Heart left ventricle (tissue), 13 donors: ENCODE measurements at regions not wholly inside any gene's neighbourhood (a gene's known extent, or its start where the extent isn't known, plus 50 kb on each side); places are given as distances from the start of the nearest gene placed in this dataset.

ENCODE experiments used
- CTCF ChIP-seq, 12 donors: fragments of 200-600 bp; sonication (generic) in 4 of 12; IDR thresholded peaks; one replicate each; pipeline versions ENCODE4 v1.5.0 to v1.8.0; 2018 to 2022; ENCODE audit warnings: antibody characterized with exemption in 12 of 12, mild to moderate bottlenecking in 5 of 12
- POLR2A ChIP-seq, 2 donors: fragments of 450-650 bp; IDR thresholded peaks; one replicate each; pipeline ENCODE4 v1.6.1; 2017; ENCODE audit warnings: antibody characterized with exemption in 2 of 2, mild to moderate bottlenecking in 2 of 2, moderate library complexity in 2 of 2
- donor health status: ischemic (EF 13 %, LVEDD 7.1; RV severe dilation, severe dysfunction).
- donor health status: DM: no; HTN: yes; CAD: no.
- donor health status: DM: no; HTN: no; CAD: no.
- donor health status: ischemic (EF 25% LVEDD 6.9; RV normal size, moderate dysfunction).
- donor health status: ischemic (EF 25% LVEDD 5.7; RV mildly dilated, moderate dysfunction).
- donor health status: ischemic (EF 35%, LVEDD 5.7; RV mildly dilated, moderate dysfunction).
- donor health status: nonischemic (EF 11% LVEDD 7.7; RV severe dilation, severe dysfunction).
- donor health status: DM: yes; HTN: yes; CAD: no.
- donor health status: PGD.
- donor health status: ischemic (EF 29% LVEDD 5.4; RV normal size, mild dysfunction).
- donor health status: nonischemic (EF 23%, LVEDD 6.1; RV moderate dilation, normal function).

- TF ChIP-seq CTCF (IDR thresholded peaks at IDR 0.05) (no peak), POLR2A (IDR thresholded peaks at IDR 0.05) (no peak)
These were observed 316.2 kb downstream of the PTPRC start for GRCh38 chr1:198955085-198955484.
